GM23338 (cell line): ENCODE measurements at regions not wholly inside any gene's neighbourhood (a gene's known extent, or its start where the extent isn't known, plus 50 kb on each side); places are given as distances from the start of the nearest gene placed in this dataset.

Experiments
- ATAC-seq: fragments of 200-7000 bp; cut with Tn5 transposase; 3 replicates; pipeline ENCODE4 v1.9.1; 2020
- DNase-seq: peaks from one replicate; pipeline ENCODE4 v3.0.0-alpha.2; 2015; ENCODE audit warnings: low spot score
- H2AFZ ChIP-seq: fragments of 200-600 bp; sonication (generic); 2 replicates; pipeline ENCODE4 v1.8.0; 2016; ENCODE audit warnings: antibody characterized with exemption, mild to moderate bottlenecking, moderate library complexity
- H3F3A ChIP-seq: fragments of 200-600 bp; sonication (generic); replicated peaks from 2 replicates; pipeline ENCODE4 v1.8.0; 2017; ENCODE audit warnings: antibody characterized with exemption, mixed run types, low read depth
- H3K27ac ChIP-seq: fragments of 200-600 bp; sonication (generic); 2 replicates; pipeline ENCODE4 v1.6.1; 2016; ENCODE audit warnings: low read depth
- H3K27me3 ChIP-seq: fragments of 200-600 bp; sonication (generic); 2 replicates; pipeline ENCODE4 v1.8.0; 2016; ENCODE audit warnings: mild to moderate bottlenecking, mixed run types, moderate library complexity; ENCODE audit not compliant: insufficient read depth
- H3K36me3 ChIP-seq: fragments of 200-600 bp; sonication (generic); 2 replicates; pipeline ENCODE4 v1.8.0; 2016; ENCODE audit warnings: mild to moderate bottlenecking; ENCODE audit not compliant: insufficient read depth
- H3K4me1 ChIP-seq: fragments of 200-600 bp; sonication (generic); 2 replicates; pipeline ENCODE4 v1.8.0; 2016; ENCODE audit warnings: mild to moderate bottlenecking, moderate library complexity; ENCODE audit not compliant: insufficient read depth
- H3K4me2 ChIP-seq: fragments of 200-600 bp; sonication (generic); 2 replicates; pipeline ENCODE4 v1.7.1; 2017; ENCODE audit warnings: mixed run types
- H3K4me3 ChIP-seq: fragments of 200-600 bp; sonication (generic); 2 replicates; pipeline ENCODE4 v1.6.1; 2016; ENCODE audit warnings: mixed run types
- H3K79me2 ChIP-seq: fragments of 200-600 bp; sonication (generic); replicated peaks from 2 replicates; pipeline ENCODE4 v1.8.0; 2017; ENCODE audit warnings: mild to moderate bottlenecking; ENCODE audit not compliant: insufficient read depth
- H3K9me2 ChIP-seq: fragments of 200-600 bp; sonication (generic); 2 replicates; pipeline ENCODE4 v1.8.0; 2017; ENCODE audit not compliant: insufficient read depth
- H4K20me1 ChIP-seq: fragments of 200-600 bp; sonication (generic); replicated peaks from 2 replicates; pipeline ENCODE4 v1.8.0; 2017; ENCODE audit warnings: mild to moderate bottlenecking; ENCODE audit not compliant: insufficient read depth
- H3K27ac Mint-ChIP-seq: 2 replicates; pipeline ENCODE4 v1.8.0; 2020; ENCODE audit warnings: inconsistent platforms, mild to moderate bottlenecking, moderate library complexity, mixed read lengths
- H3K27me3 Mint-ChIP-seq: 3 replicates; pipeline ENCODE4 v1.8.0; 2022; ENCODE audit warnings: low read depth, mild to moderate bottlenecking, moderate library complexity, mixed read lengths, inconsistent platforms; ENCODE audit not compliant: insufficient read depth, poor library complexity
- H3K36me3 Mint-ChIP-seq: 3 replicates; pipeline ENCODE4 v1.8.0; 2021; ENCODE audit warnings: low read depth, mild to moderate bottlenecking, inconsistent platforms, moderate library complexity, mixed read lengths
- H3K4me1 Mint-ChIP-seq: 3 replicates; pipeline ENCODE4 v1.8.0; 2020; ENCODE audit warnings: mild to moderate bottlenecking, inconsistent platforms, mixed read lengths
- H3K4me3 Mint-ChIP-seq: 3 replicates; pipeline ENCODE4 v1.8.0; 2021; ENCODE audit warnings: moderate library complexity, mild to moderate bottlenecking, inconsistent platforms, mixed read lengths
- H3K9me3 Mint-ChIP-seq: 3 replicates; pipeline ENCODE4 v1.8.0; 2020; ENCODE audit warnings: moderate library complexity, mild to moderate bottlenecking, inconsistent platforms, mixed read lengths
- CREB1 ChIP-seq: fragments of 250-450 bp; sonication (Bioruptor Pico); IDR thresholded peaks from 2 replicates; pipeline ENCODE4 v1.5.0; 2020; ENCODE audit warnings: low read depth, mild to moderate bottlenecking, moderate library complexity
- CTCF ChIP-seq, 2 experiments: fragments of 200-600 bp in 1 of 2; sonication (generic) in 1 of 2; conservative IDR thresholded peaks; 2 replicates each; pipeline versions ENCODE4 v1.5.1 to v1.6.1; 2016 to 2017; ENCODE audit warnings: antibody characterized with exemption in 2 of 2, low read depth in 2 of 2, mild to moderate bottlenecking in 2 of 2, moderate library complexity in 1 of 2
- ETS1 ChIP-seq: IDR thresholded peaks from 2 replicates; pipeline ENCODE4 v1.6.1; 2016; ENCODE audit warnings: antibody characterized with exemption
- EZH2 ChIP-seq: fragments of 200-600 bp; sonication (generic); IDR thresholded peaks from one replicate; pipeline ENCODE4 v1.8.0; 2017; ENCODE audit warnings: antibody characterized with exemption, mild to moderate bottlenecking, low read depth; ENCODE audit not compliant: unreplicated experiment
- EZH2phosphoT487 ChIP-seq: fragments of 200-600 bp; sonication (generic); IDR thresholded peaks from one replicate; pipeline ENCODE4 v1.8.1; 2018; ENCODE audit warnings: antibody characterized with exemption; ENCODE audit not compliant: unreplicated experiment
- JUNB ChIP-seq: IDR thresholded peaks from one replicate; pipeline ENCODE4 v1.6.1; 2016; ENCODE audit warnings: antibody characterized with exemption; ENCODE audit not compliant: unreplicated experiment
- NANOG ChIP-seq: IDR thresholded peaks from 2 replicates; pipeline ENCODE4 v1.6.1; 2016; ENCODE audit warnings: antibody characterized with exemption, borderline replicate concordance
- POLR2AphosphoS5 ChIP-seq: IDR thresholded peaks from 2 replicates; pipeline ENCODE4 v1.6.1; 2016; ENCODE audit warnings: antibody characterized with exemption, low read depth
- REST ChIP-seq: IDR thresholded peaks from one replicate; pipeline ENCODE4 v1.6.1; 2018; ENCODE audit warnings: antibody characterized with exemption; ENCODE audit not compliant: unreplicated experiment
- STAT1 ChIP-seq: IDR thresholded peaks from one replicate; pipeline ENCODE4 v1.6.1; 2016; ENCODE audit warnings: antibody characterized with exemption; ENCODE audit not compliant: unreplicated experiment
- ZNF114 ChIP-seq: fragments of 250-450 bp; sonication (Bioruptor Pico); IDR thresholded peaks from 2 replicates; pipeline ENCODE4 v1.5.0; 2020; ENCODE audit warnings: mild to moderate bottlenecking, moderate library complexity
- ZNF331 ChIP-seq: fragments of 250-450 bp; sonication (Bioruptor Pico); IDR thresholded peaks from 2 replicates; pipeline ENCODE4 v1.5.0; 2020; ENCODE audit warnings: low read depth, mild to moderate bottlenecking, moderate library complexity
- TF ChIP-seq, protein P1 (sequence below): fragments of 250-450 bp; sonication (Bioruptor Pico); IDR thresholded peaks from 2 replicates; pipeline ENCODE4 v1.5.0; 2020; ENCODE audit warnings: mild to moderate bottlenecking, moderate library complexity

GRCh38 chr1:98056781-98057180, 135.9 kb upstream of the DPYD start:
- H3K9me3 Mint-ChIP-seq: no peaks in the 10 kb centered on the region
- H3K4me1 Mint-ChIP-seq: peaks cover 15% of the 10 kb centered on the region
- ATAC-seq: no peak
- H3K27ac Mint-ChIP-seq: no peak overlapping the region
- H3K4me2 ChIP-seq: no peak overlapping the region
- no peak for DNase-seq
- TF ChIP-seq CREB1 (no peak), EZH2 (no peak), POLR2AphosphoS5 (no peak), EZH2phosphoT487 (no peak), ZNF114 (CRISPR knock-in tag) (no peak), NANOG (no peak), CTCF (conservative IDR thresholded peaks at IDR 0.05; ENCODE audit: low read depth in 2 of 2) (no peak), STAT1 (no peak), ETS1 (no peak), REST (no peak), ZNF331 (no peak), JUNB (no peak)
- TF ChIP-seq, protein P1, sequence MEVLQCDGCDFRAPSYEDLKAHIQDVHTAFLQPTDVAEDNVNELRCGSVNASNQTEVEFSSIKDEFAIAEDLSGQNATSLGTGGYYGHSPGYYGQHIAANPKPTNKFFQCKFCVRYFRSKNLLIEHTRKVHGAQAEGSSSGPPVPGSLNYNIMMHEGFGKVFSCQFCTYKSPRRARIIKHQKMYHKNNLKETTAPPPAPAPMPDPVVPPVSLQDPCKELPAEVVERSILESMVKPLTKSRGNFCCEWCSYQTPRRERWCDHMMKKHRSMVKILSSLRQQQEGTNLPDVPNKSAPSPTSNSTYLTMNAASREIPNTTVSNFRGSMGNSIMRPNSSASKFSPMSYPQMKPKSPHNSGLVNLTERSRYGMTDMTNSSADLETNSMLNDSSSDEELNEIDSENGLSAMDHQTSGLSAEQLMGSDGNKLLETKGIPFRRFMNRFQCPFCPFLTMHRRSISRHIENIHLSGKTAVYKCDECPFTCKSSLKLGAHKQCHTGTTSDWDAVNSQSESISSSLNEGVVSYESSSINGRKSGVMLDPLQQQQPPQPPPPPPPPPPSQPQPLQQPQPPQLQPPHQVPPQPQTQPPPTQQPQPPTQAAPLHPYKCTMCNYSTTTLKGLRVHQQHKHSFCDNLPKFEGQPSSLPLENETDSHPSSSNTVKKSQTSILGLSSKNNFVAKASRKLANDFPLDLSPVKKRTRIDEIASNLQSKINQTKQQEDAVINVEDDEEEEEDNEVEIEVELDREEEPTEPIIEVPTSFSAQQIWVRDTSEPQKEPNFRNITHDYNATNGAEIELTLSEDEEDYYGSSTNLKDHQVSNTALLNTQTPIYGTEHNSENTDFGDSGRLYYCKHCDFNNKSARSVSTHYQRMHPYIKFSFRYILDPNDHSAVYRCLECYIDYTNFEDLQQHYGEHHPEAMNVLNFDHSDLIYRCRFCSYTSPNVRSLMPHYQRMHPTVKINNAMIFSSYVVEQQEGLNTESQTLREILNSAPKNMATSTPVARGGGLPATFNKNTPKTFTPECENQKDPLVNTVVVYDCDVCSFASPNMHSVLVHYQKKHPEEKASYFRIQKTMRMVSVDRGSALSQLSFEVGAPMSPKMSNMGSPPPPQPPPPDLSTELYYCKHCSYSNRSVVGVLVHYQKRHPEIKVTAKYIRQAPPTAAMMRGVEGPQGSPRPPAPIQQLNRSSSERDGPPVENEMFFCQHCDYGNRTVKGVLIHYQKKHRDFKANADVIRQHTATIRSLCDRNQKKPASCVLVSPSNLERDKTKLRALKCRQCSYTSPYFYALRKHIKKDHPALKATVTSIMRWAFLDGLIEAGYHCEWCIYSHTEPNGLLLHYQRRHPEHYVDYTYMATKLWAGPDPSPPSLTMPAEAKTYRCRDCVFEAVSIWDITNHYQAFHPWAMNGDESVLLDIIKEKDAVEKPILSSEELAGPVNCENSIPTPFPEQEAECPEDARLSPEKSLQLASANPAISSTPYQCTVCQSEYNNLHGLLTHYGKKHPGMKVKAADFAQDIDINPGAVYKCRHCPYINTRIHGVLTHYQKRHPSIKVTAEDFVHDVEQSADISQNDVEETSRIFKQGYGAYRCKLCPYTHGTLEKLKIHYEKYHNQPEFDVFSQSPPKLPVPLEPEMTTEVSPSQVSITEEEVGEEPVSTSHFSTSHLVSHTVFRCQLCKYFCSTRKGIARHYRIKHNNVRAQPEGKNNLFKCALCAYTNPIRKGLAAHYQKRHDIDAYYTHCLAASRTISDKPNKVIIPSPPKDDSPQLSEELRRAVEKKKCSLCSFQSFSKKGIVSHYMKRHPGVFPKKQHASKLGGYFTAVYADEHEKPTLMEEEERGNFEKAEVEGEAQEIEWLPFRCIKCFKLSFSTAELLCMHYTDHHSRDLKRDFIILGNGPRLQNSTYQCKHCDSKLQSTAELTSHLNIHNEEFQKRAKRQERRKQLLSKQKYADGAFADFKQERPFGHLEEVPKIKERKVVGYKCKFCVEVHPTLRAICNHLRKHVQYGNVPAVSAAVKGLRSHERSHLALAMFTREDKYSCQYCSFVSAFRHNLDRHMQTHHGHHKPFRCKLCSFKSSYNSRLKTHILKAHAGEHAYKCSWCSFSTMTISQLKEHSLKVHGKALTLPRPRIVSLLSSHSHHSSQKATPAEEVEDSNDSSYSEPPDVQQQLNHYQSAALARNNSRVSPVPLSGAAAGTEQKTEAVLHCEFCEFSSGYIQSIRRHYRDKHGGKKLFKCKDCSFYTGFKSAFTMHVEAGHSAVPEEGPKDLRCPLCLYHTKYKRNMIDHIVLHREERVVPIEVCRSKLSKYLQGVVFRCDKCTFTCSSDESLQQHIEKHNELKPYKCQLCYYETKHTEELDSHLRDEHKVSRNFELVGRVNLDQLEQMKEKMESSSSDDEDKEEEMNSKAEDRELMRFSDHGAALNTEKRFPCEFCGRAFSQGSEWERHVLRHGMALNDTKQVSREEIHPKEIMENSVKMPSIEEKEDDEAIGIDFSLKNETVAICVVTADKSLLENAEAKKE (CRISPR knock-in tag): no peak
- no peak overlapping the region for H2AFZ ChIP-seq
- H3K4me3 ChIP-seq: no peak overlapping the region
- H3K4me1 ChIP-seq: peaks cover 11% of the 10 kb centered on the region
- H4K20me1 ChIP-seq: no peaks in the 10 kb centered on the region
- H3K36me3 ChIP-seq: no peaks in the 10 kb centered on the region
- H3K9me2 ChIP-seq: no peaks in the 10 kb centered on the region
- H3K4me3 Mint-ChIP-seq: no peak overlapping the region
- H3K27me3 ChIP-seq: peaks cover 30% of the 10 kb centered on the region
- no peaks in the 10 kb centered on the region for H3K36me3 Mint-ChIP-seq
- no peaks in the 10 kb centered on the region for H3K79me2 ChIP-seq
- no peaks in the 10 kb centered on the region for H3F3A ChIP-seq
- no peak overlapping the region for H3K27ac ChIP-seq
- H3K27me3 Mint-ChIP-seq: peaks cover 8% of the 10 kb centered on the region
